BE2C (cell line): ENCODE measurements at regions not wholly inside any gene's neighbourhood (a gene's known extent, or its start where the extent isn't known, plus 50 kb on each side); places are given as distances from the start of the nearest gene placed in this dataset.
A peak's percentile ranks its signal among the peaks of the same experiment; 100 is the strongest.
"Not testable (repeated sequence)": the region's sequence is repeated elsewhere in the genome, so short reads cannot be mapped to it uniquely, and the experiment has no call there.

Source experiments
- DNase-seq: peaks from one replicate; pipeline ENCODE4 v3.0.0-alpha.2; 2020
- H3K27me3 ChIP-seq: fragments of 250-450 bp; sonication (Bioruptor Pico); 2 replicates; pipeline ENCODE4 v1.5.1; 2020; ENCODE audit warnings: mild to moderate bottlenecking
- H3K36me3 ChIP-seq: fragments of 250-450 bp; sonication (Bioruptor Pico); 2 replicates; pipeline ENCODE4 v1.5.1; 2020; ENCODE audit warnings: mild to moderate bottlenecking
- H3K4me1 ChIP-seq: fragments of 250-450 bp; sonication (Bioruptor Pico); 2 replicates; pipeline ENCODE4 v1.5.1; 2020
- H3K4me3 ChIP-seq: 2 replicates; pipeline ENCODE4 v1.5.1; 2011; ENCODE audit warnings: low read depth, low read length
- H3K9me3 ChIP-seq: fragments of 250-450 bp; sonication (Bioruptor Pico); 2 replicates; pipeline ENCODE4 v1.5.1; 2020
- TF ChIP-seq, protein P1 (sequence below): IDR thresholded peaks from 2 replicates; pipeline ENCODE4 v1.5.1; 2012; ENCODE audit warnings: mild to moderate bottlenecking, low read depth, low read length

DNA sequence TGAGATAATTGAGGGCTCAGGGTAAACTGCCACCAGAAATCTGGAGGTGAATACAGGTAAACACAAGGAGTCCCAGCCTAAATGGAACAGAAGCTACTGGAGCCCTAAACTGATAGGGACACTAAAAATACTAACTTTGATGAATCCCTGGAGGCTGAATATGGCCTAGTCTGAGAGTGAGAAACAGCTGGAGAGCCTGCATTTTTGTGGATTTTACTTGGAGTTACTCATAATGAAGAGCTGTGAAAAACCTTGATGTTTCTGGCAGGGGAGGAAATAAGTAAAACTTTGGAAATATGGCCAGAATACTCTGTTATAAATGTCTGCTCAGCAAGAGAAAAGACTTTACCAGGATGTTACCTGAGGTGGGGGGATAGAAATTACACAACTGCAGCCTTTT lies 164.4 kb downstream of the LIPI start:
- H3K4me1 ChIP-seq, result no peaks in the 10 kb centered on the region
- H3K27me3 ChIP-seq, result no peaks in the 10 kb centered on the region
- H3K4me3 ChIP-seq, result no peak overlapping the region
- TF ChIP-seq, protein P1, sequence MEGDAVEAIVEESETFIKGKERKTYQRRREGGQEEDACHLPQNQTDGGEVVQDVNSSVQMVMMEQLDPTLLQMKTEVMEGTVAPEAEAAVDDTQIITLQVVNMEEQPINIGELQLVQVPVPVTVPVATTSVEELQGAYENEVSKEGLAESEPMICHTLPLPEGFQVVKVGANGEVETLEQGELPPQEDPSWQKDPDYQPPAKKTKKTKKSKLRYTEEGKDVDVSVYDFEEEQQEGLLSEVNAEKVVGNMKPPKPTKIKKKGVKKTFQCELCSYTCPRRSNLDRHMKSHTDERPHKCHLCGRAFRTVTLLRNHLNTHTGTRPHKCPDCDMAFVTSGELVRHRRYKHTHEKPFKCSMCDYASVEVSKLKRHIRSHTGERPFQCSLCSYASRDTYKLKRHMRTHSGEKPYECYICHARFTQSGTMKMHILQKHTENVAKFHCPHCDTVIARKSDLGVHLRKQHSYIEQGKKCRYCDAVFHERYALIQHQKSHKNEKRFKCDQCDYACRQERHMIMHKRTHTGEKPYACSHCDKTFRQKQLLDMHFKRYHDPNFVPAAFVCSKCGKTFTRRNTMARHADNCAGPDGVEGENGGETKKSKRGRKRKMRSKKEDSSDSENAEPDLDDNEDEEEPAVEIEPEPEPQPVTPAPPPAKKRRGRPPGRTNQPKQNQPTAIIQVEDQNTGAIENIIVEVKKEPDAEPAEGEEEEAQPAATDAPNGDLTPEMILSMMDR, result no peak
- H3K9me3 ChIP-seq, result no peaks in the 10 kb centered on the region
- H3K36me3 ChIP-seq, result no peaks in the 10 kb centered on the region
- DNase-seq, result no peak

- Histone ChIP-seq H3K4me3 (no peak overlapping the region), H3K4me1 (no peaks in the 10 kb centered on the region), H3K9me3 (no peaks in the 10 kb centered on the region), H3K36me3 (peaks cover 2% of the 10 kb centered on the region; the same call in 1 of the 2 replicates), H3K27me3 (no peaks in the 10 kb centered on the region)
- TF ChIP-seq, protein P1, result no peak
- no peak for DNase-seq
These were observed 170.4 kb downstream of the LIPI start for GRCh38 chr21:14040386-14040785.

DNA sequence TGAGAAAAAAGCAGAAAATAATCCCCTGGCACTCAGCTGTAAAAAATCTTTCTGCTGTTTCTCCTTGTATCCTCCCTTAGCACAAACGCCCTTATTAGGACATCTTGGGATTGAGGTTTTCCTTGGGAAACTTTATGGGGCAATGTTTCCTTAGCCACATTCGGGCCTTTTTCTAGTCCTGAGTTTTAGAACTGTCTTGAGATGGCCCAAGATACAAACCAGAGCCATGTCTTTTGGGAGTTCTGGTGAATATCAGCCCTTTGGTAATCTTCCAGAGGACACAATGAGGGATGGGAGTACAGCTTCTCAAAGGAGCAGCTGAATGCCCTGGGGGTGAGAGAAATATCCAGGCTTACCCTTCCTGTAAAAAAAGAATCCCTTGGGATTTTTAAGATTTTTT lies 182.1 kb downstream of the LIPI start:
- not testable (repeated sequence) for DNase-seq
- peak overlapping the region; percentile 73 for H3K4me3 ChIP-seq

GRCh38 chr21:14027235-14027869 lies 183.4 kb downstream of the LIPI start:
- H3K9me3 ChIP-seq, H3K27me3 ChIP-seq, H3K4me1 ChIP-seq, H3K36me3 ChIP-seq: not testable (repeated sequence)
- peak; percentile 93 for DNase-seq
- peak overlapping the region; percentile 73 for H3K4me3 ChIP-seq

More for the DNA sequence above, 182.1 kb downstream of the LIPI start:
- not testable (repeated sequence) for H3K9me3 ChIP-seq, H3K36me3 ChIP-seq, H3K27me3 ChIP-seq, H3K4me1 ChIP-seq

GRCh38 chr21:14020108-14020507 lies 190.6 kb downstream of the LIPI start:
- H3K9me3 ChIP-seq, DNase-seq, H3K36me3 ChIP-seq, H3K27me3 ChIP-seq, H3K4me3 ChIP-seq, H3K4me1 ChIP-seq: not testable (repeated sequence)

- not testable (repeated sequence) for H3K36me3 ChIP-seq, H3K9me3 ChIP-seq, H3K4me1 ChIP-seq, H3K27me3 ChIP-seq, DNase-seq, H3K4me3 ChIP-seq
These were observed 194.9 kb downstream of the LIPI start for GRCh38 chr21:14015841-14016240.

- not testable (repeated sequence) for H3K27me3 ChIP-seq, H3K9me3 ChIP-seq, H3K4me1 ChIP-seq, H3K36me3 ChIP-seq, DNase-seq, H3K4me3 ChIP-seq
These were observed 196.9 kb downstream of the LIPI start for GRCh38 chr21:14013623-14014498.

GRCh38 chr21:14013056-14013603 lies 197.6 kb downstream of the LIPI start:
- Histone ChIP-seq H3K27me3 (no peaks in the 10 kb centered on the region), H3K36me3 (no peaks in the 10 kb centered on the region), H3K4me1 (no peaks in the 10 kb centered on the region), H3K4me3 (no peak overlapping the region), H3K9me3 (no peaks in the 10 kb centered on the region)
- no peak for DNase-seq
- TF ChIP-seq, protein P1, result no peak
